Activated CD4-positive, alpha-beta T cell treated with anti-CD3 and anti-CD28 coated beads, Interleukin-2, amount 50 U/mL, for 24 hours (primary cell): ENCODE measurements at regions not wholly inside any gene's neighbourhood (a gene's known extent, or its start where the extent isn't known, plus 50 kb on each side); places are given as distances from the start of the nearest gene placed in this dataset.

ENCODE experiments used
- DNase-seq, 2 donors: peaks; one replicate each; pipeline ENCODE4 v3.0.0-alpha.2; 2020; ENCODE audit warnings: low read depth in 1 of 2, low spot score in 1 of 2

- DNase-seq: no peak
These were observed 172.5 kb downstream of the SMAD2 start for GRCh38 chr18:47758000-47758399.

- DNase-seq: peak in 1 of 2 donors; percentile 13
These were observed 174.0 kb downstream of the SMAD2 start for GRCh38 chr18:47756364-47757016.

- no peak for DNase-seq
These were observed 175.4 kb downstream of the SMAD2 start for GRCh38 chr18:47755102-47755456.

- DNase-seq: peak; percentile 10 to 25
These were observed 176.0 kb downstream of the SMAD2 start for GRCh38 chr18:47754311-47755101.

- DNase-seq: no peak
These were observed 177.4 kb downstream of the SMAD2 start for GRCh38 chr18:47752796-47753645.

- DNase-seq: no peak
These were observed 179.5 kb downstream of the SMAD2 start for GRCh38 chr18:47750889-47751423.

GRCh38 chr18:47749600-47749973 lies 180.9 kb downstream of the SMAD2 start:
- DNase-seq: no peak

- peak; percentile 65 to 77 for DNase-seq
These were observed 181.4 kb downstream of the SMAD2 start for GRCh38 chr18:47748847-47749599.

GRCh38 chr18:47748093-47748796 lies 182.2 kb downstream of the SMAD2 start:
- DNase-seq: no peak

GRCh38 chr18:47747260-47747795 lies 183.1 kb downstream of the SMAD2 start:
- no peak for DNase-seq

GRCh38 chr18:47746615-47747014 lies 183.8 kb downstream of the SMAD2 start:
- DNase-seq: no peak

- DNase-seq: no peak
These were observed 185.2 kb downstream of the SMAD2 start for GRCh38 chr18:47745227-47745626.

GRCh38 chr18:47737956-47738355 lies 192.5 kb downstream of the SMAD2 start:
- no peak for DNase-seq

GRCh38 chr18:47737198-47737830 lies 193.1 kb downstream of the SMAD2 start:
- DNase-seq: no peak

GRCh38 chr18:47736376-47737140 lies 193.9 kb downstream of the SMAD2 start:
- no peak for DNase-seq

- no peak for DNase-seq
These were observed 195.3 kb downstream of the SMAD2 start for GRCh38 chr18:47735041-47735702.

- DNase-seq: no peak
These were observed 199.2 kb downstream of the SMAD2 start for GRCh38 chr18:47731276-47731675.

- no peak for DNase-seq
These were observed 199.7 kb downstream of the SMAD2 start for GRCh38 chr18:47730795-47731194.
